Muscle layer of duodenum (tissue), 2 donors: ENCODE measurements at regions not wholly inside any gene's neighbourhood (a gene's known extent, or its start where the extent isn't known, plus 50 kb on each side); places are given as distances from the start of the nearest gene placed in this dataset.
"Not testable (repeated sequence)": the region's sequence is repeated elsewhere in the genome, so short reads cannot be mapped to it uniquely, and the experiment has no call there.

ENCODE experiments used
- H3K27ac ChIP-seq: one replicate; pipeline ENCODE4 v1.7.0; 2013; ENCODE audit warnings: mild to moderate bottlenecking, low read length
- H3K27me3 ChIP-seq: one replicate; pipeline ENCODE4 v1.7.0; 2013; ENCODE audit warnings: low read depth, mild to moderate bottlenecking, control low read depth, low read length
- H3K36me3 ChIP-seq, 2 donors: one replicate each; pipeline ENCODE4 v1.7.0; 2013; ENCODE audit warnings: low read length in 2 of 2, control low read depth in 1 of 2, mild to moderate bottlenecking in 1 of 2; ENCODE audit not compliant: insufficient read depth in 2 of 2, control insufficient read depth in 1 of 2
- H3K4me1 ChIP-seq, 2 donors: one replicate each; pipeline ENCODE4 v1.7.0; 2013; ENCODE audit warnings: low read length in 2 of 2, mild to moderate bottlenecking in 2 of 2, control low read depth in 1 of 2, moderate library complexity in 1 of 2; ENCODE audit not compliant: insufficient read depth in 2 of 2, control insufficient read depth in 1 of 2
- H3K4me3 ChIP-seq, 2 donors: one replicate each; pipeline ENCODE4 v1.7.0; 2013; ENCODE audit warnings: low read length in 2 of 2, low read depth in 1 of 2, mild to moderate bottlenecking in 1 of 2
- H3K9me3 ChIP-seq, 2 donors: one replicate each; pipeline ENCODE4 v1.7.0; 2013; ENCODE audit warnings: low read length in 2 of 2, control low read depth in 1 of 2, mild to moderate bottlenecking in 1 of 2; ENCODE audit not compliant: control insufficient read depth in 1 of 2
- donor health status: healthy.

- Histone ChIP-seq H3K9me3 (no peaks in the 10 kb centered on the region), H3K27me3 (no peaks in the 10 kb centered on the region), H3K27ac (no peak overlapping the region), H3K4me1 (no peaks in the 10 kb centered on the region), H3K36me3 (no peaks in the 10 kb centered on the region), H3K4me3 (no peak overlapping the region)
These were observed 280.8 kb upstream of the CDH5 start for GRCh38 chr16:66085651-66086050.

- H3K36me3 ChIP-seq, H3K4me3 ChIP-seq, H3K9me3 ChIP-seq, H3K27ac ChIP-seq, H3K4me1 ChIP-seq, H3K27me3 ChIP-seq: not testable (repeated sequence)
These were observed 281.8 kb upstream of the CDH5 start for GRCh38 chr16:66084731-66085130.

DNA sequence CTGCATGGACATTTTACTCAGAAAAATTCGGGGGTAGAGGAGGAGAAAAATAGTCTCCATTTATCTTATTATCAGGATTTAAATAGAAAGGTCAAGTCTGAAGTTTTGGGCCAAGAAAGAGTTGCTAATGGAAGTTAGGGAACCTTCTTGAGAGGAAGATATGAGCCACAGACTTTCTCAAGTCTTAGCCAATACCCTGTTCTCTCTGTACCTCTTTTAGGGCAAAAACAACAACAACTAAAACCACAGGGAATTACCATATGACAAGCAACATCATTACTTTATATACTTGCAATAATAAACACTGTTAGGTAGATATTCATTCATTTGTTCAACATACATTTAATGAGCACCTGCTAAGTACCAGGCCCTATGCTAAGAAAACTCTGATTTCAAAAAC lies 282.2 kb upstream of the CDH5 start:
- Histone ChIP-seq H3K36me3 (no peaks in the 10 kb centered on the region), H3K9me3 (no peaks in the 10 kb centered on the region), H3K27me3 (no peaks in the 10 kb centered on the region), H3K27ac (no peak overlapping the region), H3K4me3 (no peak overlapping the region), H3K4me1 (no peaks in the 10 kb centered on the region)

- no peaks in the 10 kb centered on the region for H3K27me3 ChIP-seq
- no peaks in the 10 kb centered on the region for H3K4me1 ChIP-seq
- H3K9me3 ChIP-seq, result no peaks in the 10 kb centered on the region
- no peak overlapping the region for H3K27ac ChIP-seq
- H3K4me3 ChIP-seq, result no peak overlapping the region
- H3K36me3 ChIP-seq, result no peaks in the 10 kb centered on the region
These were observed 283.3 kb upstream of the CDH5 start for GRCh38 chr16:66083171-66083570.

GRCh38 chr16:66082424-66082823 lies 284.1 kb upstream of the CDH5 start:
- no peaks in the 10 kb centered on the region for H3K9me3 ChIP-seq
- no peak overlapping the region for H3K4me3 ChIP-seq
- H3K27me3 ChIP-seq, result no peaks in the 10 kb centered on the region
- H3K4me1 ChIP-seq, result no peaks in the 10 kb centered on the region
- no peaks in the 10 kb centered on the region for H3K36me3 ChIP-seq
- no peak overlapping the region for H3K27ac ChIP-seq

GRCh38 chr16:66081775-66082366 lies 284.6 kb upstream of the CDH5 start:
- Histone ChIP-seq H3K4me3 (no peak overlapping the region), H3K4me1 (no peaks in the 10 kb centered on the region), H3K9me3 (no peaks in the 10 kb centered on the region), H3K27ac (no peak overlapping the region), H3K27me3 (no peaks in the 10 kb centered on the region), H3K36me3 (no peaks in the 10 kb centered on the region)

- H3K4me3 ChIP-seq, result no peak overlapping the region
- H3K4me1 ChIP-seq, result no peaks in the 10 kb centered on the region
- H3K36me3 ChIP-seq, result no peaks in the 10 kb centered on the region
- no peak overlapping the region for H3K27ac ChIP-seq
- no peaks in the 10 kb centered on the region for H3K9me3 ChIP-seq
- H3K27me3 ChIP-seq, result no peaks in the 10 kb centered on the region
These were observed 286.7 kb upstream of the CDH5 start for GRCh38 chr16:66079671-66080334.

DNA sequence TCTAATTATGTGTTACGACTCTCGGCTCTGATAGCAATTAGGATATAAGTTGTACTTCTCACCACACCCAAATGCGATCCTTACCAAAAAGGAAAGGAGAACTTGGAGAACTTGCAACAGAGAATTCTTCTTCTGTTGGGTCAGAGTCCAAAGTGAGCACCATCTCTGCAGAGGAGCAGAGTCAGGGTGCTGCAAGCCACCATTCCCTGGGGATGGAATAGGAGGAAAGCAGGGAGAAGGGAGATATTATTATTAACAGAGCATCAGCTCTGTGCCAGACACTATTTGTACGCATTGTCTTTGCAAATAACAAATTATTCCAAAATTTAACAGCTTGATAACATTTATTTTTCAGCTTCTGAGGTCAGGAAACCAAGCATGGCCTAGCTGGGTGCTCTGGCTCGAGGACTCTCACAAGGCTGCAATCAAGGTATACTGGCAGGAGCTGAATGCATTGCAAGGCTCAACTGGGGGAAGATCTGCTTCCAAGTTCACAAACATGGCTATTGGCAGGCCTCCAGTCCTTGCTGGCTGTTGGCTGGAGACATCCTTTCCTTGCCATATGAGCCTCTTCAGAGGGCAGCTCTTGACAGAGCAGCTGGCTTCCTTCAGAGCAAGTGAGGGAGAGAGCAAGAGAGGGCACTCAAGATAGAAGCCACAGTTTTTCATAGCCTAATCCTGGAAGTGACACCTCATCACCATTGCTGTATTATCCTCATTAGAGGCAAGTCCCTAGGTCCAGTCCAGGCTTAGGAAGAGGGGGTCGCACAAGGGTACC lies 296.2 kb upstream of the CDH5 start:
- Histone ChIP-seq H3K27ac (no peak overlapping the region), H3K27me3 (no peaks in the 10 kb centered on the region), H3K4me1 (peaks cover 5 to 10% of the 10 kb centered on the region in 2 donors), H3K9me3 (peaks cover 0 to 3% of the 10 kb centered on the region in 2 donors), H3K36me3 (no peaks in the 10 kb centered on the region), H3K4me3 (no peak overlapping the region)

- peaks cover 0 to 3% of the 10 kb centered on the region in 2 donors for H3K9me3 ChIP-seq
- no peak overlapping the region for H3K4me3 ChIP-seq
- H3K36me3 ChIP-seq, result no peaks in the 10 kb centered on the region
- H3K27me3 ChIP-seq, result no peaks in the 10 kb centered on the region
- H3K4me1 ChIP-seq, result peaks cover 5 to 10% of the 10 kb centered on the region in 2 donors
- no peak overlapping the region for H3K27ac ChIP-seq
These were observed 296.9 kb upstream of the CDH5 start for GRCh38 chr16:66069587-66069986.

DNA sequence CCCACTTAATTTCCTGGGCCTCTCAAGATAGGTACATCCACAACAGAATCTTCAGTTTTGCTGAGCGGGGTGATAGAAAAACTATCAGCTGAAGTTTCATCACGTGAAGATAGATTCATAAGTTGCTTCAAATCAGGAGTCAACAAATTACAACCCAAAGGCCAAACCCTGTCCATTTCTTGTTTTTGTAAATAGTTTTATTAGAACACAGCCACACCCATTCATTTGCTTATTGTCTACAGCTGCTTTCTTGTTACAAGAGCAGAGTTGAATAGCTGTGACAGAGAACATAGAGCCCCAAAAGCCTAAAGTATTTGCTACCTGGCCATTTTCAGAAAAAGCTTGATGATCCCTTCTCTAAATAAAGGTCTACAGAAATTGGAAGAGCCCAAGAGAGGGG lies 300.1 kb upstream of the CDH5 start:
- H3K4me3 ChIP-seq, result no peak overlapping the region
- H3K27ac ChIP-seq, result no peak overlapping the region
- H3K9me3 ChIP-seq, result no peaks in the 10 kb centered on the region
- no peaks in the 10 kb centered on the region for H3K36me3 ChIP-seq
- H3K27me3 ChIP-seq, result no peaks in the 10 kb centered on the region
- peaks cover 5 to 10% of the 10 kb centered on the region in 2 donors for H3K4me1 ChIP-seq

- Histone ChIP-seq H3K27ac (no peak overlapping the region), H3K36me3 (no peaks in the 10 kb centered on the region), H3K4me1 (peaks cover 5 to 10% of the 10 kb centered on the region in 2 donors), H3K27me3 (no peaks in the 10 kb centered on the region), H3K9me3 (no peaks in the 10 kb centered on the region), H3K4me3 (no peak overlapping the region)
These were observed 300.6 kb upstream of the CDH5 start for GRCh38 chr16:66065925-66066324.
